MM.1S (cell line): ENCODE measurements at regions not wholly inside any gene's neighbourhood (a gene's known extent, or its start where the extent isn't known, plus 50 kb on each side); places are given as distances from the start of the nearest gene placed in this dataset.

Experiments used
- DNase-seq: peaks from one replicate; pipeline ENCODE4 v3.0.0-alpha.2; 2015
- H2AFZ ChIP-seq: fragments of 300-600 bp; sonication (generic); 2 replicates; pipeline ENCODE4 v1.6.0; 2016; ENCODE audit warnings: antibody characterized with exemption, low read length
- H3F3A ChIP-seq: fragments of 300-600 bp; sonication (generic); 2 replicates; pipeline ENCODE4 v1.6.1; 2016; ENCODE audit warnings: mild to moderate bottlenecking, antibody characterized with exemption, low read length, moderate library complexity, mixed read lengths; ENCODE audit not compliant: insufficient read depth
- H3K27ac ChIP-seq: fragments of 300-600 bp; sonication (generic); 2 replicates; pipeline ENCODE4 v1.5.1; 2016; ENCODE audit warnings: mild to moderate bottlenecking, low read length
- H3K27me3 ChIP-seq: fragments of 300-600 bp; sonication (generic); replicated peaks from 2 replicates; pipeline ENCODE4 v1.6.0; 2016; ENCODE audit warnings: low read length; ENCODE audit not compliant: insufficient read depth
- H3K36me3 ChIP-seq: fragments of 300-600 bp; sonication (generic); replicated peaks from 2 replicates; pipeline ENCODE4 v1.6.1; 2016; ENCODE audit warnings: mild to moderate bottlenecking, low read length, mixed read lengths; ENCODE audit not compliant: insufficient read depth
- H3K4me1 ChIP-seq: fragments of 300-600 bp; sonication (generic); 2 replicates; pipeline ENCODE4 v1.6.1; 2016; ENCODE audit warnings: low read length, mixed read lengths
- H3K4me2 ChIP-seq: fragments of 300-600 bp; sonication (generic); 2 replicates; pipeline ENCODE4 v1.6.0; 2016; ENCODE audit warnings: low read depth, low read length
- H3K4me3 ChIP-seq: fragments of 300-600 bp; sonication (generic); 2 replicates; pipeline ENCODE4 v1.5.1; 2016; ENCODE audit warnings: low read length, mixed read lengths
- H3K79me2 ChIP-seq: fragments of 300-600 bp; sonication (generic); 2 replicates; pipeline ENCODE4 v1.6.1; 2016; ENCODE audit warnings: mixed run types, low read length, mixed read lengths
- H3K9ac ChIP-seq: fragments of 300-600 bp; sonication (generic); 2 replicates; pipeline ENCODE4 v1.6.1; 2016; ENCODE audit warnings: low read length, mixed read lengths
- H3K9me2 ChIP-seq: fragments of 300-600 bp; sonication (generic); replicated peaks from 2 replicates; pipeline ENCODE4 v1.6.1; 2016; ENCODE audit warnings: mild to moderate bottlenecking, low read length, mixed read lengths; ENCODE audit not compliant: insufficient read depth
- H3K9me3 ChIP-seq: fragments of 300-600 bp; sonication (generic); replicated peaks from 2 replicates; pipeline ENCODE4 v1.6.1; 2016; ENCODE audit warnings: mild to moderate bottlenecking, low read length, mixed read lengths; ENCODE audit not compliant: insufficient read depth
- H4K20me1 ChIP-seq: fragments of 300-600 bp; sonication (generic); 2 replicates; pipeline ENCODE4 v1.6.1; 2016; ENCODE audit warnings: mild to moderate bottlenecking, low read length, moderate library complexity, mixed read lengths; ENCODE audit not compliant: insufficient read depth
- EZH2 ChIP-seq: fragments of 300-600 bp; sonication (generic); optimal IDR thresholded peaks from 2 replicates; pipeline ENCODE3; 2017; ENCODE audit warnings: low read depth, mild to moderate bottlenecking, antibody characterized with exemption, low read length, mixed read lengths
- EZH2phosphoT487 ChIP-seq: fragments of 300-600 bp; sonication (generic); IDR thresholded peaks from 2 replicates; pipeline ENCODE4 v1.6.1; 2018; ENCODE audit warnings: antibody characterized with exemption, low read length
- TF ChIP-seq, protein P1 (sequence below): fragments of 300-600 bp; sonication (generic); IDR thresholded peaks from 2 replicates; pipeline ENCODE4 v1.5.1; 2016; ENCODE audit warnings: antibody characterized with exemption, low read length, mixed read lengths

DNA sequence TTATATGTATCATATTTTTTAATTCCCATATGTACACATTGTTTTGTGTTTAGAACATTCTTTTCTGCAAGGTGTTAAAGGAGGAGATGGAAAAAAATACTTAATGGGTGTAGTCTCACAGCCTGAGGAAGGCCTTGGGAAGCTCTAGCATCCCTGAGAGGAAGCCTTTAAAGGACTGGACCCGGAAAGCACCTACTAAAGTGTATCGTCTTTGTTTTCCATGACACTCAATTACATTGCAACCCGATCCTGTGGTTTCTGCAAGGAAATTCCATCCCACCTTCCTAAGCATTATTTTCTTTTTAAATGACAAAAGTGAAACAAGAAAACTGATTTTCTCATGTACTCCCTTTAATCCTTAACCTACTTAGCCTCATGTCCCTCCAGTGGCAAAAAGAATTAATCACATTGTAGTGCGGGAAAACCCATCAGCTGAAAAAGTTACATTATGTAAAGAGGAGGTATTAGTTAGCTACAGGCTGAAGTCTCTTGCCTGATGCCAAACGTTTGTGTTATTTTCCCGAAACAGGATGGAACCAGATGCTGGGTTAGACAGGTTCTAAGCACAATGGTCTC is 147.8 kb upstream of the CPSF6 start:
- Histone ChIP-seq H3K4me1 (no peaks in the 10 kb centered on the region), H3K27me3 (no peaks in the 10 kb centered on the region), H2AFZ (no peak overlapping the region), H4K20me1 (no peaks in the 10 kb centered on the region), H3K9me2 (no peaks in the 10 kb centered on the region), H3K27ac (no peak overlapping the region), H3F3A (no peaks in the 10 kb centered on the region), H3K36me3 (no peaks in the 10 kb centered on the region), H3K9ac (no peak overlapping the region), H3K9me3 (no peaks in the 10 kb centered on the region), H3K4me2 (no peak overlapping the region), H3K79me2 (no peaks in the 10 kb centered on the region), H3K4me3 (no peak overlapping the region)
- TF ChIP-seq EZH2 = no peak
- DNase-seq = no peak

DNA sequence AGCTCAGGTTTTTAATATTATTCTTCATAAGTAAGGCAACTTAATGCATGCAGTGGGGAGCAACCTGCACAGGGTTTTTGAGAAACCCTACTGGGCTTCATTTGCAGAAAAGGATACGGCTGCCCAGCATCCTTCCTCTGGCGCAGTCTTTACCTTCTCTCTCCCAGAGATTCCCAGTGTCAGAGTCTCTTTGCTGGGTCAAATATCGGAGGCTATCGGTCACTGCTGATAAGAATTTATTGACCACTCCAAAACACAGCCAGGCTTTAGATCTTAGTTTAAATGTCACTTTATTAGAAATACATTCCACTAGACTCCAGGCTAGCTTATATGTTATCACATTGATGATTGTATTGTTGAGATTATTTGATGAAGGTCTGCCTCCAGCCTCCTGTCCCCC is 147.2 kb upstream of the CPSF6 start:
- Histone ChIP-seq H3K36me3 (no peaks in the 10 kb centered on the region), H3K9ac (no peak overlapping the region), H3K79me2 (no peaks in the 10 kb centered on the region), H3K27me3 (no peaks in the 10 kb centered on the region), H3K4me3 (no peak overlapping the region), H3K27ac (no peak overlapping the region), H4K20me1 (no peaks in the 10 kb centered on the region), H3K4me1 (no peaks in the 10 kb centered on the region), H3K4me2 (no peak overlapping the region), H2AFZ (no peak overlapping the region), H3K9me2 (no peaks in the 10 kb centered on the region), H3K9me3 (no peaks in the 10 kb centered on the region), H3F3A (no peaks in the 10 kb centered on the region)
- TF ChIP-seq EZH2 (no peak), EZH2phosphoT487 (no peak)
- TF ChIP-seq, protein P1, sequence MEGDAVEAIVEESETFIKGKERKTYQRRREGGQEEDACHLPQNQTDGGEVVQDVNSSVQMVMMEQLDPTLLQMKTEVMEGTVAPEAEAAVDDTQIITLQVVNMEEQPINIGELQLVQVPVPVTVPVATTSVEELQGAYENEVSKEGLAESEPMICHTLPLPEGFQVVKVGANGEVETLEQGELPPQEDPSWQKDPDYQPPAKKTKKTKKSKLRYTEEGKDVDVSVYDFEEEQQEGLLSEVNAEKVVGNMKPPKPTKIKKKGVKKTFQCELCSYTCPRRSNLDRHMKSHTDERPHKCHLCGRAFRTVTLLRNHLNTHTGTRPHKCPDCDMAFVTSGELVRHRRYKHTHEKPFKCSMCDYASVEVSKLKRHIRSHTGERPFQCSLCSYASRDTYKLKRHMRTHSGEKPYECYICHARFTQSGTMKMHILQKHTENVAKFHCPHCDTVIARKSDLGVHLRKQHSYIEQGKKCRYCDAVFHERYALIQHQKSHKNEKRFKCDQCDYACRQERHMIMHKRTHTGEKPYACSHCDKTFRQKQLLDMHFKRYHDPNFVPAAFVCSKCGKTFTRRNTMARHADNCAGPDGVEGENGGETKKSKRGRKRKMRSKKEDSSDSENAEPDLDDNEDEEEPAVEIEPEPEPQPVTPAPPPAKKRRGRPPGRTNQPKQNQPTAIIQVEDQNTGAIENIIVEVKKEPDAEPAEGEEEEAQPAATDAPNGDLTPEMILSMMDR = no peak
- DNase-seq = no peak

DNA sequence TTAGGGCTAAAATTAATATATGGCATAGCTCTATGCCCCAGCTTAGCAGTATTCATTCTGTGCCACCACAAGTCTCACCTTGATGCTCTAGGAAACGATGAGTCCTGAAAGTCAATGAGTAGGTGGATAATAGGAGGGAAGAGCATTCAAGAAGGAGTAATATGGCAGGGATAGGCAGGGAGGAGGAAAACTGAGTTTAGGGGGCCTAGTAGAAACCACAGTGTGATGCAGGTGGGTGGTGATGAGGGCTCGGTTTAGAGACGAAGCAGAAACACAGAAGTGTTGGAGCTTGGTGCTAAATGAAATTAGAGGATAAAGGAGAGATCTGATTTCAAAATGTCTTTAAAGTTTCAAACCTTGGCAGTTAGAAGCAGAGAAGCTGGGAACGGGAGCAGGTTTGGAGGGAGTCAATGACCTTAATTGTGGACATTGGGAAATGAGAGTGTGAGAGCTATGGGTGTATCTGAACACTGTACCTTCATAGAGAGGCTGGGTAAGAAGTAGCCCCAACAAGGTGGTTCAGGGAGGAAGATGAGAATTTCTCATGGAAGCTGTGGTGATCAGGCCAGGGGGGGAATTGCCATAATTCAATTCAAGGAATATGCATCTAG is 144.7 kb upstream of the CPSF6 start:
- Histone ChIP-seq H3K4me1 (no peaks in the 10 kb centered on the region), H3K79me2 (no peaks in the 10 kb centered on the region), H3K9ac (no peak overlapping the region)

More for the DNA sequence above, 144.7 kb upstream of the CPSF6 start:
- no peak for DNase-seq
- no peak overlapping the region for H2AFZ ChIP-seq
- no peak for TF ChIP-seq EZH2phosphoT487
- no peak for TF ChIP-seq EZH2
- TF ChIP-seq, protein P1 = no peak
- no peaks in the 10 kb centered on the region for H3K27me3 ChIP-seq
- H3K4me2 ChIP-seq = no peak overlapping the region
- H4K20me1 ChIP-seq = no peaks in the 10 kb centered on the region
- no peaks in the 10 kb centered on the region for H3F3A ChIP-seq
- H3K9me2 ChIP-seq = no peaks in the 10 kb centered on the region
- H3K27ac ChIP-seq = no peak overlapping the region
- H3K36me3 ChIP-seq = no peaks in the 10 kb centered on the region
- H3K9me3 ChIP-seq = no peaks in the 10 kb centered on the region
- no peak overlapping the region for H3K4me3 ChIP-seq
